H9 (cell line): ENCODE measurements at regions not wholly inside any gene's neighbourhood (a gene's known extent, or its start where the extent isn't known, plus 50 kb on each side); places are given as distances from the start of the nearest gene placed in this dataset.

Experiments used
- DNase-seq: peaks from one replicate; pipeline ENCODE4 v3.0.0-alpha.2; 2017
- H2AFZ ChIP-seq: one replicate; pipeline ENCODE4 v1.6.1; 2013; ENCODE audit warnings: mild to moderate bottlenecking, low read length, control low read depth, moderate library complexity
- H2AK5ac ChIP-seq: 2 replicates; pipeline ENCODE4 v1.6.1; 2013; ENCODE audit warnings: low read length, control low read depth, mixed read lengths; ENCODE audit not compliant: insufficient read length
- H2BK120ac ChIP-seq: one replicate; pipeline ENCODE4 v1.6.1; 2013; ENCODE audit warnings: low read depth, mild to moderate bottlenecking, low read length, control low read depth, inconsistent platforms; ENCODE audit not compliant: poor library complexity, severe bottlenecking
- H2BK12ac ChIP-seq: 2 replicates; pipeline ENCODE4 v1.6.1; 2013; ENCODE audit warnings: low read length, control low read depth, mixed read lengths, low read depth; ENCODE audit not compliant: insufficient read length
- H2BK15ac ChIP-seq: 2 replicates; pipeline ENCODE4 v1.6.1; 2013; ENCODE audit warnings: low read depth, low read length, control low read depth
- H2BK20ac ChIP-seq: one replicate; pipeline ENCODE4 v1.6.1; 2013; ENCODE audit warnings: low read depth, mild to moderate bottlenecking, low read length, control low read depth, inconsistent platforms; ENCODE audit not compliant: poor library complexity, severe bottlenecking
- H2BK5ac ChIP-seq: 2 replicates; pipeline ENCODE4 v1.6.1; 2013; ENCODE audit warnings: low read length, control low read depth, mixed read lengths; ENCODE audit not compliant: insufficient read length
- H3K14ac ChIP-seq: 2 replicates; pipeline ENCODE4 v1.6.1; 2013; ENCODE audit warnings: low read length, control low read depth; ENCODE audit not compliant: insufficient read depth
- H3K18ac ChIP-seq: 2 replicates; pipeline ENCODE4 v1.6.1; 2013; ENCODE audit warnings: low read depth, mild to moderate bottlenecking, mixed read lengths, low read length, control low read depth; ENCODE audit not compliant: insufficient read length
- H3K23ac ChIP-seq: 2 replicates; pipeline ENCODE4 v1.6.1; 2013; ENCODE audit warnings: low read length, control low read depth, mixed read lengths, low read depth; ENCODE audit not compliant: insufficient read length
- H3K23me2 ChIP-seq: 2 replicates; pipeline ENCODE4 v1.6.1; 2013; ENCODE audit warnings: low read depth, mild to moderate bottlenecking, mixed read lengths, low read length, control low read depth; ENCODE audit not compliant: insufficient read length, poor library complexity, severe bottlenecking
- H3K27ac ChIP-seq: 2 replicates; pipeline ENCODE4 v1.5.1; 2013; ENCODE audit warnings: low read length, control low read depth, mixed read lengths, low read depth; ENCODE audit not compliant: insufficient read length
- H3K27me3 ChIP-seq: 2 replicates; pipeline ENCODE4 v1.6.1; 2013; ENCODE audit warnings: low read length, control low read depth, inconsistent platforms; ENCODE audit not compliant: insufficient read depth
- H3K4ac ChIP-seq: 2 replicates; pipeline ENCODE4 v1.6.1; 2013; ENCODE audit warnings: low read depth, mild to moderate bottlenecking, control low read depth, inconsistent platforms, low read length, moderate library complexity
- H3K4me1 ChIP-seq: 2 replicates; pipeline ENCODE4 v1.6.1; 2013; ENCODE audit warnings: low read length, control low read depth, inconsistent platforms; ENCODE audit not compliant: insufficient read depth
- H3K4me2 ChIP-seq: 2 replicates; pipeline ENCODE4 v1.6.1; 2013; ENCODE audit warnings: low read length, control low read depth, mixed read lengths; ENCODE audit not compliant: insufficient read length, insufficient read depth
- H3K56ac ChIP-seq: 2 replicates; pipeline ENCODE4 v1.6.1; 2013; ENCODE audit warnings: low read depth, mild to moderate bottlenecking, mixed read lengths, low read length, control low read depth; ENCODE audit not compliant: insufficient read length
- H3K79me1 ChIP-seq: 2 replicates; pipeline ENCODE4 v1.6.1; 2013; ENCODE audit warnings: low read depth, mild to moderate bottlenecking, moderate library complexity, low read length, control low read depth, inconsistent platforms; ENCODE audit not compliant: insufficient read depth, poor library complexity, severe bottlenecking
- H3K79me2 ChIP-seq: 2 replicates; pipeline ENCODE4 v1.6.1; 2013; ENCODE audit warnings: low read length, control low read depth, inconsistent platforms; ENCODE audit not compliant: insufficient read depth
- H3K9ac ChIP-seq: 2 replicates; pipeline ENCODE4 v1.6.1; 2013; ENCODE audit warnings: low read length, control low read depth, mixed read lengths; ENCODE audit not compliant: insufficient read length; ENCODE audit errors: extremely low read depth
- H3K9me3 ChIP-seq: one replicate; pipeline ENCODE4 v1.6.1; 2013; ENCODE audit warnings: low read depth, low read length, inconsistent platforms; ENCODE audit not compliant: control insufficient read depth
- H3T11ph ChIP-seq: one replicate; pipeline ENCODE4 v1.6.1; 2013; ENCODE audit warnings: mild to moderate bottlenecking, low read length, control low read depth, inconsistent platforms
- H4K20me1 ChIP-seq: one replicate; pipeline ENCODE4 v1.6.1; 2013; ENCODE audit not compliant: control insufficient read depth, insufficient read length, insufficient read depth
- H4K5ac ChIP-seq: 2 replicates; pipeline ENCODE4 v1.6.1; 2013; ENCODE audit warnings: low read depth, mild to moderate bottlenecking, mixed read lengths, low read length, control low read depth; ENCODE audit not compliant: insufficient read length
- H4K8ac ChIP-seq: replicated peaks from 2 replicates; pipeline ENCODE4 v1.6.1; 2013; ENCODE audit warnings: low read length, control low read depth, mixed read lengths, low read depth; ENCODE audit not compliant: insufficient read length
- H4K91ac ChIP-seq: 2 replicates; pipeline ENCODE4 v1.6.1; 2013; ENCODE audit warnings: low read depth, mild to moderate bottlenecking, moderate library complexity, mixed read lengths, low read length, control low read depth; ENCODE audit not compliant: insufficient read length
- H3K27ac Mint-ChIP-seq, 3 experiments: 2 replicates in 2 of 3; 3 replicates in 1 of 3; pipeline ENCODE4 v1.8.0; 2020 to 2021; ENCODE audit warnings: mixed read lengths in 3 of 3, mild to moderate bottlenecking in 1 of 3, moderate library complexity in 1 of 3
- H3K27me3 Mint-ChIP-seq: 2 replicates; pipeline ENCODE4 v1.8.0; 2021; ENCODE audit warnings: low read depth, mild to moderate bottlenecking, moderate library complexity, mixed read lengths
- H3K36me3 Mint-ChIP-seq, 3 experiments: 2 replicates in 2 of 3; 3 replicates in 1 of 3; pipeline ENCODE4 v1.8.0; 2020 to 2021; ENCODE audit warnings: low read depth in 3 of 3, mixed read lengths in 3 of 3; ENCODE audit not compliant: insufficient read depth in 1 of 3
- H3K4me1 Mint-ChIP-seq, 2 experiments: 2 replicates each; pipeline ENCODE4 v1.8.0; 2020; ENCODE audit warnings: mixed read lengths in 2 of 2
- H3K4me3 Mint-ChIP-seq, 2 experiments: 2 replicates in 1 of 2; 3 replicates in 1 of 2; pipeline ENCODE4 v1.8.0; 2020 to 2021; ENCODE audit warnings: mild to moderate bottlenecking in 2 of 2, mixed read lengths in 2 of 2, moderate library complexity in 1 of 2
- H3K9me3 Mint-ChIP-seq, 2 experiments: 2 replicates in 1 of 2; 3 replicates in 1 of 2; pipeline ENCODE4 v1.8.0; 2020; ENCODE audit warnings: mild to moderate bottlenecking in 2 of 2, mixed read lengths in 2 of 2, moderate library complexity in 1 of 2
- WGBS: extraction: QIAGEN DNeasy Blood & Tissue Kit; methylation state at CpG from one replicate; pipeline ENCODE4 v1.1.7; 2013; ENCODE audit warnings: missing lambda C conversion rate, low lambda C conversion rate, mixed read lengths; ENCODE audit not compliant: insufficient read length; ENCODE audit errors: extremely low coverage; 5-methylcytosine and 5-hydroxymethylcytosine counted together
- TF ChIP-seq, protein P1 (sequence below): fragments of 200-600 bp; sonication (generic); conservative IDR thresholded peaks from 3 replicates; pipeline ENCODE4 v1.8.0; 2021; ENCODE audit warnings: antibody characterized with exemption, mild to moderate bottlenecking

DNA sequence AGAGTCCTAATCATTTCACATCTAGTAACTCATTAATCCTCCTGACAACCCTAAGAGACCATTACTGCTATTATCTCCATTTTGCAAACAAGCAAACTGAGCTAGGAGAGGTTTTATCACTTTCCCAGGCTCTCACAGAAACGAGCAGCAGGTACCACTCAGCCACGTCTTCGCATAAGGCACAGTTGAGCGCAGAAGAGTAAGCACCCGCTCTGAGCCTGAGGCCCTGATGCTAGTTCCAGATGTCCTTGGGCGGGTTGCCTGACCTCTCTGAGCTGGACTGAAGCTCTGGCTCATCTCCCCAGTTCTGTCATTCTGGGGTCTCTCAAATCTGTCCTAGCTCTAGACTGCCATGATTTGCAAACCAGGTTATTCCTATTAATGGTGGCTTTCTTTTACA, 72.6 kb upstream of the FRMD4A start:
- H3K23me2 ChIP-seq, result no peaks in the 10 kb centered on the region
- H2AK5ac ChIP-seq, result no peak overlapping the region
- no peak overlapping the region for H3K4me2 ChIP-seq
- peaks cover 6% of the 10 kb centered on the region; the same call in 1 of the 2 replicates for H3K4me1 ChIP-seq
- Mint-ChIP-seq H3K9me3 (peaks cover 0 to 4% of the 10 kb centered on the region in 2 experiments; a peak in 1 of 5 replicates), H3K27ac (no peak overlapping the region), H3K4me3 (no peak overlapping the region), H3K27me3 (no peaks in the 10 kb centered on the region), H3K36me3 (peaks cover 0 to 5% (median 4%) of the 10 kb centered on the region in 3 experiments; a peak in 1 of 7 replicates), H3K4me1 (peaks cover 15 to 24% of the 10 kb centered on the region in 2 experiments)
- no peak overlapping the region for H2AFZ ChIP-seq
- no CpG with 5 or more reads among the region's 6 CpGs for WGBS
- no peak for DNase-seq
- no peaks in the 10 kb centered on the region for H3K27me3 ChIP-seq
- H2BK15ac ChIP-seq, result no peak overlapping the region
- H3K9ac ChIP-seq, result no peak overlapping the region
- no peaks in the 10 kb centered on the region for H3K79me1 ChIP-seq
- H2BK12ac ChIP-seq, result no peak overlapping the region
- H4K5ac ChIP-seq, result no peak overlapping the region
- TF ChIP-seq, protein P1, sequence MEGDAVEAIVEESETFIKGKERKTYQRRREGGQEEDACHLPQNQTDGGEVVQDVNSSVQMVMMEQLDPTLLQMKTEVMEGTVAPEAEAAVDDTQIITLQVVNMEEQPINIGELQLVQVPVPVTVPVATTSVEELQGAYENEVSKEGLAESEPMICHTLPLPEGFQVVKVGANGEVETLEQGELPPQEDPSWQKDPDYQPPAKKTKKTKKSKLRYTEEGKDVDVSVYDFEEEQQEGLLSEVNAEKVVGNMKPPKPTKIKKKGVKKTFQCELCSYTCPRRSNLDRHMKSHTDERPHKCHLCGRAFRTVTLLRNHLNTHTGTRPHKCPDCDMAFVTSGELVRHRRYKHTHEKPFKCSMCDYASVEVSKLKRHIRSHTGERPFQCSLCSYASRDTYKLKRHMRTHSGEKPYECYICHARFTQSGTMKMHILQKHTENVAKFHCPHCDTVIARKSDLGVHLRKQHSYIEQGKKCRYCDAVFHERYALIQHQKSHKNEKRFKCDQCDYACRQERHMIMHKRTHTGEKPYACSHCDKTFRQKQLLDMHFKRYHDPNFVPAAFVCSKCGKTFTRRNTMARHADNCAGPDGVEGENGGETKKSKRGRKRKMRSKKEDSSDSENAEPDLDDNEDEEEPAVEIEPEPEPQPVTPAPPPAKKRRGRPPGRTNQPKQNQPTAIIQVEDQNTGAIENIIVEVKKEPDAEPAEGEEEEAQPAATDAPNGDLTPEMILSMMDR, result no peak
- H3K9me3 ChIP-seq, result no peaks in the 10 kb centered on the region
- H3K14ac ChIP-seq, result no peak overlapping the region
- no peak overlapping the region for H4K8ac ChIP-seq
- 0 out of 2 replicates have a peak, but pooled peaks cover 1% of the 10 kb centered on the region for H3K79me2 ChIP-seq
- H3K27ac ChIP-seq, result no peak overlapping the region
- no peak overlapping the region for H3T11ph ChIP-seq
- H4K91ac ChIP-seq, result no peak overlapping the region
- no peak overlapping the region for H2BK5ac ChIP-seq
- H3K18ac ChIP-seq, result no peak overlapping the region
- no peak overlapping the region for H3K56ac ChIP-seq
- no peak overlapping the region for H2BK20ac ChIP-seq
- H3K23ac ChIP-seq, result no peak overlapping the region
- no peak overlapping the region for H3K4ac ChIP-seq
- no peaks in the 10 kb centered on the region for H4K20me1 ChIP-seq
- no peak overlapping the region for H2BK120ac ChIP-seq
